Transverse colon (tissue), 4 donors: ENCODE measurements at regions not wholly inside any gene's neighbourhood (a gene's known extent, or its start where the extent isn't known, plus 50 kb on each side); places are given as distances from the start of the nearest gene placed in this dataset.

Source experiments
- EP300 ChIP-seq: sonication (generic); formaldehyde crosslinking; IDR thresholded peaks from one replicate; pipeline ENCODE4 v1.6.1; 2017; ENCODE audit warnings: antibody characterized with exemption, low read depth
- POLR2A ChIP-seq: fragments of 450-650 bp; IDR thresholded peaks from one replicate; pipeline ENCODE4 v1.6.1; 2016; ENCODE audit warnings: antibody characterized with exemption, mild to moderate bottlenecking, moderate library complexity
- POLR2AphosphoS5 ChIP-seq, 3 donors: sonication (generic); formaldehyde crosslinking; IDR thresholded peaks; one replicate each; pipeline ENCODE4 v1.6.1; 2016; ENCODE audit warnings: antibody characterized with exemption in 3 of 3
- TF ChIP-seq, protein P1 (sequence below), 5 experiments: fragments of 200-600 bp in 3 of 5; fragments of 450-650 bp in 2 of 5; sonication (generic) in 3 of 5; IDR thresholded peaks; 1 replicate in 2 of 5; 2 replicates in 3 of 5; pipeline ENCODE4 v1.5.1; 2016 to 2017; ENCODE audit warnings: antibody characterized with exemption in 5 of 5, inconsistent platforms in 3 of 5, mild to moderate bottlenecking in 2 of 5, moderate library complexity in 1 of 5

DNA sequence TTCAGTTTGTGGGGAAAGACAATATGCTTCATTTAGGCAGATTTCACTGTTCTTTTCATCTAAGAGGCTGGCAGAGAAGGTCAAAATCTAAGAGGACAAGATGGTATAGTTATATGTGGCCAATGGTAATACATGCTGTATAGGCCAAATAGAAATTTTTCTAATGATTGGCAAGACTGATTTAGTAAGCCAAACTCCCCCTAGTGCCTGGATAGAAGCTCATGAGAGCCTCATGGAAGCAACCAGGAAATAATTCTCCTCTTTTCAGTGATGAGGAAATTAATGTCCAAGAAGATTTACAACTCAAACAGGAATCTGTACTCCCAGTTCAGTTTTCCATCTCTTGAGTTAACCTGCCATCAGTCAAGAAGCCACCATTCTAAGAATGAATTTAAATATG is 253.6 kb upstream of the PHF14 start:
- no peak for TF ChIP-seq POLR2A
- TF ChIP-seq, protein P1, sequence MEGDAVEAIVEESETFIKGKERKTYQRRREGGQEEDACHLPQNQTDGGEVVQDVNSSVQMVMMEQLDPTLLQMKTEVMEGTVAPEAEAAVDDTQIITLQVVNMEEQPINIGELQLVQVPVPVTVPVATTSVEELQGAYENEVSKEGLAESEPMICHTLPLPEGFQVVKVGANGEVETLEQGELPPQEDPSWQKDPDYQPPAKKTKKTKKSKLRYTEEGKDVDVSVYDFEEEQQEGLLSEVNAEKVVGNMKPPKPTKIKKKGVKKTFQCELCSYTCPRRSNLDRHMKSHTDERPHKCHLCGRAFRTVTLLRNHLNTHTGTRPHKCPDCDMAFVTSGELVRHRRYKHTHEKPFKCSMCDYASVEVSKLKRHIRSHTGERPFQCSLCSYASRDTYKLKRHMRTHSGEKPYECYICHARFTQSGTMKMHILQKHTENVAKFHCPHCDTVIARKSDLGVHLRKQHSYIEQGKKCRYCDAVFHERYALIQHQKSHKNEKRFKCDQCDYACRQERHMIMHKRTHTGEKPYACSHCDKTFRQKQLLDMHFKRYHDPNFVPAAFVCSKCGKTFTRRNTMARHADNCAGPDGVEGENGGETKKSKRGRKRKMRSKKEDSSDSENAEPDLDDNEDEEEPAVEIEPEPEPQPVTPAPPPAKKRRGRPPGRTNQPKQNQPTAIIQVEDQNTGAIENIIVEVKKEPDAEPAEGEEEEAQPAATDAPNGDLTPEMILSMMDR (IDR thresholded peaks at IDR 0.05): no peak
- no peak for TF ChIP-seq POLR2AphosphoS5 (IDR thresholded peaks at IDR 0.05)
- no peak for TF ChIP-seq EP300
